K562 (cell line): ENCODE measurements at regions not wholly inside any gene's neighbourhood (a gene's known extent, or its start where the extent isn't known, plus 50 kb on each side); places are given as distances from the start of the nearest gene placed in this dataset.

Experiments
- ATAC-seq: fragments of 200-7000 bp; cut with Tn5 transposase; 3 replicates; pipeline ENCODE4 v1.9.1; 2020; ENCODE audit warnings: moderate library complexity
- BruUV-seq: library from RNA; stranded (reverse); fragments of 400-500 nt; replicated peaks from 2 replicates; lab custom pipeline; 2021; lab: Mats Ljungman, UMichigan
- CTCF ChIA-PET: fragments of 300-600 bp; formaldehyde crosslinking; extraction: SDS; loops from one replicate; lab custom pipeline; 2021; ENCODE audit warnings: low intra/inter-chr PET ratio; lab: Yijun Ruan, JAX
- POLR2A ChIA-PET: fragments of 300-600, 350-650 bp; sonication (Branson Sonifier 250); formaldehyde crosslinking; extraction: SDS; loops from one replicate; lab custom pipeline; 2021; ENCODE audit warnings: antibody characterized with exemption, inconsistent platforms; lab: Yijun Ruan, JAX
- DNase-seq, 4 experiments: peaks; one replicate each; pipeline versions ENCODE4 v3.0.0 to v3.0.0-alpha.2; 2011 to 2018; ENCODE audit warnings: low spot score in 3 of 4, mixed read lengths in 3 of 4; ENCODE audit errors: extremely low read depth in 1 of 4
- FAIRE-seq: peaks from 2 replicates; lab custom pipeline; 2011; peaks lifted over from hg19 to GRCh38; lab: Jason Lieb, UNC
- H2AFZ ChIP-seq: 2 replicates; pipeline ENCODE4 v1.6.0; 2011; ENCODE audit warnings: low read depth, low read length, control low read depth, inconsistent platforms
- H3K27ac ChIP-seq: fragments of 200-600 bp; 3 replicates; pipeline ENCODE4 v1.8.0; 2011; ENCODE audit warnings: low read depth, mild to moderate bottlenecking, control low read depth, inconsistent platforms, low read length, moderate library complexity, mixed read lengths; ENCODE audit errors: extremely low read depth
- H3K27me3 ChIP-seq, 2 experiments: fragments of 300-600 bp in 1 of 2; 2 replicates in 1 of 2; 3 replicates in 1 of 2; pipeline versions ENCODE4 v1.6.0 to v1.8.0; 2011; ENCODE audit warnings: inconsistent platforms in 2 of 2, low read length in 2 of 2, mild to moderate bottlenecking in 1 of 2, mixed read lengths in 1 of 2, moderate library complexity in 1 of 2; ENCODE audit not compliant: control insufficient read depth in 2 of 2, insufficient read depth in 2 of 2
- H3K36me3 ChIP-seq: fragments of 300-600 bp; 3 replicates; pipeline ENCODE4 v1.8.0; 2011; ENCODE audit warnings: mild to moderate bottlenecking, low read length, inconsistent platforms; ENCODE audit not compliant: control insufficient read depth, insufficient read depth
- H3K4me1 ChIP-seq, 2 experiments: fragments of 200-600 bp in 1 of 2; replicated peaks in 1 of 2; 2 replicates in 1 of 2; 3 replicates in 1 of 2; pipeline versions ENCODE4 v1.5.1 to v1.8.0; 2011; ENCODE audit warnings: inconsistent platforms in 2 of 2, low read length in 2 of 2, mild to moderate bottlenecking in 1 of 2, mixed read lengths in 1 of 2, moderate library complexity in 1 of 2; ENCODE audit not compliant: control insufficient read depth in 2 of 2, insufficient read depth in 2 of 2
- H3K4me2 ChIP-seq: 2 replicates; pipeline ENCODE4 v1.6.1; 2011; ENCODE audit warnings: low read length, control low read depth, inconsistent platforms, mixed read lengths; ENCODE audit not compliant: insufficient read depth
- H3K4me3 ChIP-seq: fragments of 200-600 bp; sonication (generic), shearing (Covaris generic); 2 replicates; pipeline ENCODE4 v1.5.1; 2016; ENCODE audit warnings: control low read depth, inconsistent platforms
- H3K79me2 ChIP-seq: fragments of 200-600 bp; 3 replicates; pipeline ENCODE4 v1.8.0; 2011; ENCODE audit warnings: low read length, inconsistent platforms; ENCODE audit not compliant: control insufficient read depth, insufficient read depth
- H3K9ac ChIP-seq, 2 experiments: 2 replicates each; pipeline versions ENCODE4 v1.6.0 to v1.6.1; 2011; ENCODE audit warnings: low read depth in 2 of 2, low read length in 2 of 2, control low read depth in 1 of 2, inconsistent platforms in 1 of 2, mild to moderate bottlenecking in 1 of 2, mixed read lengths in 1 of 2; ENCODE audit not compliant: insufficient read depth in 1 of 2
- H3K9me1 ChIP-seq: one replicate; pipeline ENCODE4 v1.6.0; 2011; ENCODE audit warnings: inconsistent platforms, mild to moderate bottlenecking, low read length, moderate library complexity; ENCODE audit not compliant: control insufficient read depth, insufficient read depth
- H3K9me3 ChIP-seq: replicated peaks from 2 replicates; pipeline ENCODE4 v1.5.1; 2011; ENCODE audit warnings: low read depth, low read length, inconsistent platforms; ENCODE audit not compliant: control insufficient read depth, insufficient read depth
- H4K20me1 ChIP-seq: replicated peaks from 2 replicates; pipeline ENCODE4 v1.6.1; 2011; ENCODE audit warnings: low read length, inconsistent platforms, mixed read lengths; ENCODE audit not compliant: control insufficient read depth, insufficient read depth
- BACH1 ChIP-seq: fragments of 200-800 bp; sonication (Bioruptor generic); IDR thresholded peaks from 2 replicates; pipeline ENCODE4 v1.6.1; 2016; ENCODE audit warnings: missing genetic modification characterization, missing compliant biosample characterization
- CBX8 ChIP-seq: fragments of 200-600 bp; sonication (generic); IDR thresholded peaks from 2 replicates; pipeline ENCODE4 v1.6.1; 2012; ENCODE audit warnings: borderline replicate concordance, mixed run types, low read depth, mild to moderate bottlenecking, moderate library complexity, mixed read lengths, low read length, control low read depth, inconsistent platforms; ENCODE audit not compliant: poor library complexity, severe bottlenecking; ENCODE audit errors: extremely low read depth
- CREB1 ChIP-seq, 2 experiments: sonication (generic) in 1 of 2; formaldehyde crosslinking in 1 of 2; IDR thresholded peaks; 2 replicates each; pipeline versions ENCODE4 v1.6.1 to v1.8.0; 2012 to 2022; ENCODE audit warnings: inconsistent platforms in 1 of 2, mild to moderate bottlenecking in 1 of 2, missing genetic modification reagents in 1 of 2, moderate library complexity in 1 of 2
- ETV1 ChIP-seq: fragments of 450-650 bp; conservative IDR thresholded peaks from 2 replicates; pipeline ENCODE4 v1.6.1; 2016; ENCODE audit warnings: missing genetic modification characterization, control low read depth, low read depth, missing compliant biosample characterization
- EZH2 ChIP-seq: IDR thresholded peaks from 2 replicates; pipeline ENCODE4 v1.6.1; 2012; ENCODE audit warnings: low read depth, mild to moderate bottlenecking, inconsistent platforms, low read length, borderline replicate concordance
- FIP1L1 ChIP-seq: fragments of 200-400 bp; formaldehyde crosslinking; IDR thresholded peaks from 2 replicates; pipeline ENCODE4 v1.6.1; 2018; ENCODE audit warnings: mild to moderate bottlenecking, low read depth, low read length; ENCODE audit not compliant: poor library complexity, severe bottlenecking
- GATAD2B ChIP-seq: fragments of 450-650 bp; IDR thresholded peaks from 2 replicates; pipeline ENCODE4 v1.6.1; 2017; ENCODE audit warnings: mild to moderate bottlenecking, borderline replicate concordance
- NCOR1 ChIP-seq: fragments of 450-650 bp; IDR thresholded peaks from 2 replicates; pipeline ENCODE4 v1.6.1; 2016; ENCODE audit warnings: mild to moderate bottlenecking, moderate library complexity
- NFXL1 ChIP-seq: fragments of 450-650 bp; formaldehyde crosslinking; IDR thresholded peaks from 2 replicates; pipeline ENCODE4 v1.4.0; 2021; ENCODE audit warnings: mild to moderate bottlenecking
- PRPF4 ChIP-seq: fragments of 200-400 bp; formaldehyde crosslinking; IDR thresholded peaks from one replicate; pipeline ENCODE4 v1.6.1; 2017; ENCODE audit warnings: low read length, low read depth, mild to moderate bottlenecking; ENCODE audit not compliant: insufficient read depth, poor library complexity, severe bottlenecking
- SIN3A ChIP-seq, 2 experiments: fragments of 150-350 bp in 1 of 2; IDR thresholded peaks; 2 replicates each; pipeline ENCODE4 v1.6.1; 2011 to 2016; ENCODE audit warnings: borderline replicate concordance in 2 of 2, low read depth in 2 of 2, low read length in 2 of 2, mild to moderate bottlenecking in 2 of 2, moderate library complexity in 2 of 2; ENCODE audit not compliant: control insufficient read depth in 1 of 2
- SREBF2 ChIP-seq: sonication (generic); formaldehyde crosslinking; IDR thresholded peaks from 2 replicates; pipeline ENCODE4 v1.4.0; 2020; ENCODE audit warnings: mild to moderate bottlenecking, missing genetic modification reagents
- ZBTB1 ChIP-seq: sonication (generic); formaldehyde crosslinking; IDR thresholded peaks from 2 replicates; pipeline ENCODE4 v1.8.1; 2023; ENCODE audit warnings: missing genetic modification reagents, low read depth, mild to moderate bottlenecking, borderline replicate concordance
- ZSCAN32 ChIP-seq: fragments of 450-650 bp; formaldehyde crosslinking; IDR thresholded peaks from 2 replicates; pipeline ENCODE4 v1.4.0; 2020; ENCODE audit warnings: mild to moderate bottlenecking, moderate library complexity
- WGBS: fragments of 100-300 bp; shearing (Covaris generic); methylation state at CpG from one replicate; pipeline ENCODE4 v1.1.6; 2016; ENCODE audit warnings: low coverage, mixed read lengths; ENCODE audit not compliant: insufficient coverage; ENCODE audit errors: missing lambda C conversion rate; 5-methylcytosine and 5-hydroxymethylcytosine counted together
- in situ Hi-C: fragments of 300-500 bp; cut with MboI; formaldehyde crosslinking; loops from 4 replicates; pipeline ENCODE4 v1.15.0; 2018; ENCODE audit warnings: inconsistent platforms, mixed read lengths
- intact Hi-C: fragments of 100-400 bp; cut with micrococcal nuclease; formaldehyde crosslinking; loops from 2 replicates; pipeline ENCODE4 v1.14.2; 2022
- TF ChIP-seq, protein P1 (sequence below): sonication (generic); formaldehyde crosslinking; IDR thresholded peaks from 2 replicates; pipeline ENCODE4 v1.9.0; 2022; ENCODE audit warnings: mild to moderate bottlenecking, missing genetic modification reagents
- TF ChIP-seq, protein P2 (sequence below): sonication (generic); formaldehyde crosslinking; IDR thresholded peaks from 2 replicates; pipeline ENCODE4 v1.8.1; 2023; ENCODE audit warnings: mild to moderate bottlenecking, missing genetic modification reagents
- TF ChIP-seq, protein P3 (sequence below): fragments of 250-450 bp; sonication (Bioruptor Pico); IDR thresholded peaks from 2 replicates; pipeline ENCODE4 v1.8.0; 2021; ENCODE audit warnings: moderate library complexity, mild to moderate bottlenecking, inconsistent platforms
- TF ChIP-seq, protein P4 (sequence below): IDR thresholded peaks from 2 replicates; pipeline ENCODE4 v1.6.1; 2011; ENCODE audit not compliant: insufficient read length; ENCODE audit errors: extremely low read depth

DNA sequence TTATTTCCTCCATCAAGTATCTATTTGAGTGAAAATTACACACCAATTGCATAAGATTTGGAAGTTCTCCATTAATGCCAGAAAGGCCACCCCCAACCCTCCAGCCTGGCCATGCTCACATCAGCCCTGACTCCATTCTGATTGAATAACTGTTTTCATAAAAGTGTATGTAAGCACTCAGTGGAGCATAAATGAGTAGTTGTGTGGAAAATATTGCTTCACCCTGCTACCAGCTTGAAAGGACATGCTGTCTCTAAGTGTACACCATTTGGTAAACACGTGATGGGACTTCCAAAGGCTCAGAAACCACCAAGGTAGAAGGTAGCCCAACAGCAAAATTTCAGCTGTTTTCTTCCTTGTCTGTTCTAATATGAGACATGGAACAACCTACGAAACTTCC lies 393.8 kb downstream of the ZNF385D start:
- Histone ChIP-seq H3K36me3 (no peaks in the 10 kb centered on the region), H3K27ac (no peak overlapping the region), H2AFZ (no peak overlapping the region; the same call in 1 of the 2 replicates), H3K9me3 (no peaks in the 10 kb centered on the region), H3K4me1 (no peaks in the 10 kb centered on the region), H3K4me2 (no peak overlapping the region), H3K9me1 (no peaks in the 10 kb centered on the region), H3K4me3 (no peak overlapping the region), H3K79me2 (no peaks in the 10 kb centered on the region), H3K9ac (no peak overlapping the region), H4K20me1 (no peaks in the 10 kb centered on the region), H3K27me3 (no peaks in the 10 kb centered on the region)
- FAIRE-seq (no peak), DNase-seq (no peak), ATAC-seq (no peak)
- BruUV-seq = no TSS peak
- WGBS = 22% methylated on average over 2 of the region's 2 CpGs
- intact Hi-C loops (no loop called here), in situ Hi-C loops (no loop called here)
- ChIA-PET CTCF (no interaction called here), POLR2A (no interaction called here)
- TF ChIP-seq ZSCAN32 (CRISPR knock-in tag) = no peak
- no peak for TF ChIP-seq ETV1 (tag)
- TF ChIP-seq SREBF2 = no peak
- TF ChIP-seq ZBTB1 (CRISPR knock-in tag) = no peak
- TF ChIP-seq, protein P1, sequence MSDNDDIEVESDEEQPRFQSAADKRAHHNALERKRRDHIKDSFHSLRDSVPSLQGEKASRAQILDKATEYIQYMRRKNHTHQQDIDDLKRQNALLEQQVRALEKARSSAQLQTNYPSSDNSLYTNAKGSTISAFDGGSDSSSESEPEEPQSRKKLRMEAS (CRISPR knock-in tag) = no peak
- TF ChIP-seq CBX8 = no peak
- TF ChIP-seq, protein P2, sequence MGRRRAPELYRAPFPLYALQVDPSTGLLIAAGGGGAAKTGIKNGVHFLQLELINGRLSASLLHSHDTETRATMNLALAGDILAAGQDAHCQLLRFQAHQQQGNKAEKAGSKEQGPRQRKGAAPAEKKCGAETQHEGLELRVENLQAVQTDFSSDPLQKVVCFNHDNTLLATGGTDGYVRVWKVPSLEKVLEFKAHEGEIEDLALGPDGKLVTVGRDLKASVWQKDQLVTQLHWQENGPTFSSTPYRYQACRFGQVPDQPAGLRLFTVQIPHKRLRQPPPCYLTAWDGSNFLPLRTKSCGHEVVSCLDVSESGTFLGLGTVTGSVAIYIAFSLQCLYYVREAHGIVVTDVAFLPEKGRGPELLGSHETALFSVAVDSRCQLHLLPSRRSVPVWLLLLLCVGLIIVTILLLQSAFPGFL (CRISPR knock-in tag) = no peak
- TF ChIP-seq NFXL1 (CRISPR knock-in tag) = no peak
- no peak for TF ChIP-seq PRPF4
- TF ChIP-seq NCOR1 = no peak
- TF ChIP-seq, protein P3, sequence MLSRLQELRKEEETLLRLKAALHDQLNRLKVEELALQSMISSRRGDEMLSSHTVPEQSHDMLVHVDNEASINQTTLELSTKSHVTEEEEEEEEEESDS = no peak
- TF ChIP-seq SIN3A (IDR thresholded peaks at IDR 0.05; ENCODE audit: borderline replicate concordance in 2 of 2, control insufficient read depth in 1 of 2, low read depth in 2 of 2, low read length in 2 of 2) = no peak
- no peak for TF ChIP-seq GATAD2B
- no peak for TF ChIP-seq FIP1L1
- TF ChIP-seq, protein P4, sequence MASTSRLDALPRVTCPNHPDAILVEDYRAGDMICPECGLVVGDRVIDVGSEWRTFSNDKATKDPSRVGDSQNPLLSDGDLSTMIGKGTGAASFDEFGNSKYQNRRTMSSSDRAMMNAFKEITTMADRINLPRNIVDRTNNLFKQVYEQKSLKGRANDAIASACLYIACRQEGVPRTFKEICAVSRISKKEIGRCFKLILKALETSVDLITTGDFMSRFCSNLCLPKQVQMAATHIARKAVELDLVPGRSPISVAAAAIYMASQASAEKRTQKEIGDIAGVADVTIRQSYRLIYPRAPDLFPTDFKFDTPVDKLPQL = no peak
- TF ChIP-seq EZH2 = no peak
- TF ChIP-seq CREB1 (IDR thresholded peaks at IDR 0.05) = no peak
- TF ChIP-seq CREB1 (CRISPR knock-in tag; IDR thresholded peaks at IDR 0.05) = no peak
- TF ChIP-seq BACH1 (tag) = no peak
